ENCODE measurements at regions not wholly inside any gene's neighbourhood (a gene's known extent, or its start where the extent isn't known, plus 50 kb on each side); places are given as distances from the start of the nearest gene placed in this dataset.

GRCh38 chr9:25804856-25805255 is 126.6 kb upstream of the TUSC1 start:
- TF ChIP-seq CTCF (IDR thresholded peaks at IDR 0.05) (no peak), POLR2A (IDR thresholded peaks at IDR 0.05) (no peak)
